A549 (cell line): ENCODE measurements at regions not wholly inside any gene's neighbourhood (a gene's known extent, or its start where the extent isn't known, plus 50 kb on each side); places are given as distances from the start of the nearest gene placed in this dataset.

Experiments used
- ATAC-seq, 2 experiments: fragments of 200-7000 bp in 1 of 2; fragments of >200 bp in 1 of 2; cut with Nextera tagmentation in 1 of 2; cut with Tn5 transposase in 1 of 2; 3 replicates each; pipeline versions ENCODE4 v1.8.0 to v1.9.1; 2018 to 2020; ENCODE audit warnings: mild to moderate bottlenecking in 1 of 2, moderate library complexity in 1 of 2
- CTCF ChIA-PET: fragments of 300-600 bp; sonication (Branson Sonifier 250); formaldehyde crosslinking; extraction: SDS; loops from one replicate; lab custom pipeline; 2021; ENCODE audit warnings: antibody characterized with exemption, inconsistent platforms; lab: Yijun Ruan, JAX
- POLR2A ChIA-PET: fragments of 350-600 bp; formaldehyde crosslinking; extraction: SDS; loops from one replicate; lab custom pipeline; 2021; ENCODE audit warnings: antibody characterized with exemption, inconsistent platforms; lab: Yijun Ruan, JAX
- DNase-seq, 2 experiments: peaks; one replicate each; pipeline versions ENCODE4 v3.0.0 to v3.0.0-alpha.2; 2011 to 2016; ENCODE audit warnings: low read depth in 1 of 2, low spot score in 1 of 2
- FAIRE-seq: peaks from 2 replicates; lab custom pipeline; 2011; peaks lifted over from hg19 to GRCh38; lab: Jason Lieb, UNC
- H3K27ac ChIP-seq, 2 experiments: fragments of >200 bp; sonication (Bioruptor Twin); formaldehyde crosslinking; 3 replicates each; pipeline ENCODE4 v1.5.1; 2016 to 2017
- H3K4me1 ChIP-seq: fragments of >200 bp; sonication (Bioruptor Twin); formaldehyde crosslinking; 3 replicates; pipeline ENCODE4 v1.6.1; 2016
- H3K4me2 ChIP-seq: fragments of >200 bp; sonication (Bioruptor Twin); formaldehyde crosslinking; 3 replicates; pipeline ENCODE4 v1.6.1; 2016
- H3K4me3 ChIP-seq: fragments of >200 bp; sonication (Bioruptor Twin); formaldehyde crosslinking; 3 replicates; pipeline ENCODE4 v1.5.1; 2016
- H3K9me3 ChIP-seq: fragments of >200 bp; sonication (Bioruptor Twin); formaldehyde crosslinking; 3 replicates; pipeline ENCODE4 v1.6.1; 2016
- ATOH8 ChIP-seq: fragments of 250-450 bp; sonication (Bioruptor Pico); IDR thresholded peaks from 2 replicates; pipeline ENCODE4 v1.5.0; 2020; ENCODE audit warnings: low read depth, mild to moderate bottlenecking, moderate library complexity
- BCL3 ChIP-seq: fragments of >200 bp; sonication (Bioruptor Twin); formaldehyde crosslinking; IDR thresholded peaks from 3 replicates; pipeline ENCODE4 v1.6.1; 2016
- CHD2 ChIP-seq: fragments of 150-350 bp; IDR thresholded peaks from 2 replicates; pipeline ENCODE4 v1.6.1; 2014; ENCODE audit warnings: low read length; ENCODE audit not compliant: partially characterized antibody
- ESRRA ChIP-seq: fragments of 150-350 bp; IDR thresholded peaks from 2 replicates; pipeline ENCODE4 v1.6.1; 2014; ENCODE audit warnings: mild to moderate bottlenecking, low read length, borderline replicate concordance
- FOSB ChIP-seq: fragments of 250-450 bp; sonication (Bioruptor Pico); IDR thresholded peaks from 2 replicates; pipeline ENCODE4 v1.5.0; 2020; ENCODE audit warnings: mild to moderate bottlenecking, moderate library complexity
- FOSL2 ChIP-seq, 2 experiments: fragments of 450-650 bp in 1 of 2; fragments of >200 bp in 1 of 2; sonication (Bioruptor Twin) in 1 of 2; formaldehyde crosslinking; IDR thresholded peaks; 2 replicates each; pipeline versions ENCODE4 v1.5.0 to v1.6.1; 2016 to 2020; ENCODE audit warnings: mild to moderate bottlenecking in 1 of 2, moderate library complexity in 1 of 2
- FOXS1 ChIP-seq: fragments of 250-450 bp; sonication (Bioruptor Pico); IDR thresholded peaks from 2 replicates; pipeline ENCODE4 v1.5.0; 2020; ENCODE audit warnings: mild to moderate bottlenecking, moderate library complexity
- HEYL ChIP-seq: fragments of 250-450 bp; sonication (Bioruptor Pico); IDR thresholded peaks from 2 replicates; pipeline ENCODE4 v1.8.0; 2021; ENCODE audit warnings: mild to moderate bottlenecking, moderate library complexity
- HOXB13 ChIP-seq: fragments of 250-450 bp; sonication (Bioruptor Pico); IDR thresholded peaks from 2 replicates; pipeline ENCODE4 v1.5.0; 2020; ENCODE audit warnings: low read depth, mild to moderate bottlenecking, moderate library complexity
- JUN ChIP-seq, 2 experiments: fragments of >200 bp; sonication (Bioruptor Twin); formaldehyde crosslinking; IDR thresholded peaks; 2 replicates in 1 of 2; 3 replicates in 1 of 2; pipeline ENCODE4 v1.6.1; 2016 to 2017
- KDM1A ChIP-seq: fragments of 200-600 bp; sonication (generic); IDR thresholded peaks from 2 replicates; pipeline ENCODE4 v1.6.1; 2016; ENCODE audit warnings: low read depth, mild to moderate bottlenecking
- KDM5A ChIP-seq: fragments of 200-600 bp; sonication (generic); IDR thresholded peaks from 2 replicates; pipeline ENCODE4 v1.6.1; 2016; ENCODE audit warnings: antibody characterized with exemption, mild to moderate bottlenecking
- MAFK ChIP-seq: fragments of 450-650 bp; IDR thresholded peaks from 2 replicates; pipeline ENCODE4 v1.6.1; 2014; ENCODE audit not compliant: partially characterized antibody
- MAX ChIP-seq: IDR thresholded peaks from 2 replicates; pipeline ENCODE4 v1.6.1; 2012
- MYC ChIP-seq: IDR thresholded peaks from 2 replicates; pipeline ENCODE4 v1.6.1; 2012; ENCODE audit warnings: mild to moderate bottlenecking, inconsistent platforms, low read length, improper control_type of control experiment, borderline replicate concordance
- NR3C1 ChIP-seq: fragments of >200 bp; sonication (Bioruptor Twin); formaldehyde crosslinking; IDR thresholded peaks from 3 replicates; pipeline ENCODE4 v1.6.1; 2017
- RARB ChIP-seq: fragments of 250-450 bp; sonication (Bioruptor Pico); IDR thresholded peaks from 2 replicates; pipeline ENCODE4 v1.8.0; 2021; ENCODE audit warnings: mild to moderate bottlenecking, moderate library complexity
- RCOR1 ChIP-seq: fragments of 150-350 bp; IDR thresholded peaks from 2 replicates; pipeline ENCODE4 v1.6.1; 2014; ENCODE audit warnings: antibody characterized with exemption, low read length, low read depth
- SREBF2 ChIP-seq: fragments of 450-650 bp; IDR thresholded peaks from 2 replicates; pipeline ENCODE4 v1.6.1; 2014; ENCODE audit warnings: mild to moderate bottlenecking, moderate library complexity
- TP53 ChIP-seq: fragments of 250-450 bp; sonication (Bioruptor Pico); IDR thresholded peaks from 2 replicates; pipeline ENCODE4 v1.5.0; 2021; ENCODE audit warnings: mild to moderate bottlenecking, moderate library complexity
- ZC3H11A ChIP-seq: fragments of 450-650 bp; IDR thresholded peaks from 2 replicates; pipeline ENCODE4 v1.6.1; 2014; ENCODE audit warnings: antibody characterized with exemption, mild to moderate bottlenecking
- WGBS: methylation state at CpG from one replicate; pipeline ENCODE4 v1.1.6; 2017; ENCODE audit errors: missing lambda C conversion rate; 5-methylcytosine and 5-hydroxymethylcytosine counted together
- TF ChIP-seq, protein P1 (sequence below): fragments of 150-350 bp; IDR thresholded peaks from 2 replicates; pipeline ENCODE4 v1.6.1; 2014; ENCODE audit warnings: low read depth, mild to moderate bottlenecking, low read length

- Histone ChIP-seq H3K9me3 (no peaks in the 10 kb centered on the region; the same call in 2 of the 3 replicates), H3K4me3 (no peak overlapping the region), H3K4me1 (no peaks in the 10 kb centered on the region), H3K27ac (no peak overlapping the region), H3K4me2 (no peak overlapping the region)
- no peak for ATAC-seq
- no peak for DNase-seq
- POLR2A ChIA-PET = no interaction called here
- TF ChIP-seq JUN (IDR thresholded peaks at IDR 0.05) (no peak), RCOR1 (no peak), BCL3 (no peak), HEYL (CRISPR knock-in tag) (no peak), MAFK (peak; percentile 72)
- WGBS = 75% methylated on average over 2 of the region's 2 CpGs
- no peak for FAIRE-seq
- CTCF ChIA-PET = interaction anchor here (3.2 kb wide), 1 partner anchor 14 kb away, joined by 16 read pairs; no protein-coding TSS in a partner anchor
These were observed 102.0 kb downstream of the RPS29 start for GRCh38 chr14:49484180-49484579.

DNA sequence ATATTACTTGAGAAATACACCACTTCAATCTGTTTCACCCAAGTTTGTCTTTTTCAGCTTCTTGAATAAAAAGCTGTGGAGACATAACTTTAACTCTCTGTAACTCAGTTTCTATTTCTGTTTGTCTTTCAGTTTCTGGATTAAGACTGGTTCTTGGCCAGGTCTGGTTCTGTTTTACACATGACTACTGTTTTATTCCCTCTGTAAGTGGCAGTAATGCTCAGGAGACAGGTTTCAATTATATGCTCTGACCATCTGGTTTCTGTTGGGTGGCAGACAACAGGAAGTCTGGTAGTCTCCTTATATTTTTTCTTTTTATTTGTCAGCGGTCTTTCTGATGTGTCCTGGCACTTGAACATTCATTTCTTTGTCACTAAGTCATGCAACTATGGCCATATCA, 102.9 kb downstream of the RPS29 start:
- FAIRE-seq (no peak), DNase-seq (no peak), ATAC-seq (no peak)
- Histone ChIP-seq H3K4me1 (no peaks in the 10 kb centered on the region), H3K4me2 (no peak overlapping the region), H3K4me3 (no peak overlapping the region), H3K9me3 (no peaks in the 10 kb centered on the region; the same call in 2 of the 3 replicates), H3K27ac (no peak overlapping the region)
- CTCF ChIA-PET = interaction anchor here (0.7 to 3.2 kb wide), 2 partner anchors 15 to 21 kb away, joined by 3 to 16 read pairs; no protein-coding TSS in a partner anchor
- WGBS = 4% methylated on average over 1 of the region's 1 CpG
- TF ChIP-seq ESRRA (no peak), MYC (no peak), BCL3 (no peak), FOXS1 (no peak), ZC3H11A (no peak), FOSL2 (IDR thresholded peaks at IDR 0.05) (no peak), FOSL2 (CRISPR knock-in tag; IDR thresholded peaks at IDR 0.05) (no peak), TP53 (CRISPR knock-in tag) (no peak), MAX (no peak), HOXB13 (no peak), RARB (CRISPR knock-in tag) (no peak), RCOR1 (no peak), SREBF2 (no peak), ATOH8 (CRISPR knock-in tag) (no peak), KDM1A (no peak), NR3C1 (no peak), CHD2 (no peak), FOSB (CRISPR knock-in tag) (no peak), KDM5A (no peak)
- TF ChIP-seq, protein P1, sequence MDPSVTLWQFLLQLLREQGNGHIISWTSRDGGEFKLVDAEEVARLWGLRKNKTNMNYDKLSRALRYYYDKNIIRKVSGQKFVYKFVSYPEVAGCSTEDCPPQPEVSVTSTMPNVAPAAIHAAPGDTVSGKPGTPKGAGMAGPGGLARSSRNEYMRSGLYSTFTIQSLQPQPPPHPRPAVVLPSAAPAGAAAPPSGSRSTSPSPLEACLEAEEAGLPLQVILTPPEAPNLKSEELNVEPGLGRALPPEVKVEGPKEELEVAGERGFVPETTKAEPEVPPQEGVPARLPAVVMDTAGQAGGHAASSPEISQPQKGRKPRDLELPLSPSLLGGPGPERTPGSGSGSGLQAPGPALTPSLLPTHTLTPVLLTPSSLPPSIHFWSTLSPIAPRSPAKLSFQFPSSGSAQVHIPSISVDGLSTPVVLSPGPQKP = no peak
- POLR2A ChIA-PET = no interaction called here
